Thyroid gland (tissue), 4 donors: ENCODE measurements at regions not wholly inside any gene's neighbourhood (a gene's known extent, or its start where the extent isn't known, plus 50 kb on each side); places are given as distances from the start of the nearest gene placed in this dataset.

Experiments used
- CTCF ChIP-seq, 6 experiments: fragments of 200-600 bp in 3 of 6; fragments of 450-650 bp in 3 of 6; sonication (generic) in 3 of 6; IDR thresholded peaks; one replicate each; pipeline ENCODE4 v1.5.1; 2016 to 2019; ENCODE audit warnings: antibody characterized with exemption in 6 of 6, mild to moderate bottlenecking in 2 of 6, inconsistent platforms in 1 of 6, moderate library complexity in 1 of 6
- POLR2A ChIP-seq, 2 donors: fragments of 450-650 bp; IDR thresholded peaks; one replicate each; pipeline ENCODE4 v1.6.1; 2017; ENCODE audit warnings: antibody characterized with exemption in 2 of 2, mild to moderate bottlenecking in 2 of 2, moderate library complexity in 1 of 2

- no peak for TF ChIP-seq CTCF (IDR thresholded peaks at IDR 0.05)
- TF ChIP-seq POLR2A (IDR thresholded peaks at IDR 0.05): no peak
Measured at GRCh38 chr2:222136106-222136630, 162.6 kb downstream of the PAX3 start.
